ENCODE measurements at regions not wholly inside any gene's neighbourhood (a gene's known extent, or its start where the extent isn't known, plus 50 kb on each side); places are given as distances from the start of the nearest gene placed in this dataset.
"Not testable (repeated sequence)": the region's sequence is repeated elsewhere in the genome, so short reads cannot be mapped to it uniquely, and the experiment has no call there.

- no peak for DNase-seq
These were observed 125.3 kb downstream of the BDH1 start for GRCh38 chr3:197430502-197430901.

- no peak for DNase-seq
These were observed 126.8 kb downstream of the BDH1 start for GRCh38 chr3:197428952-197429351.

GRCh38 chr3:197428117-197428801 is 127.5 kb downstream of the BDH1 start:
- DNase-seq = no peak

GRCh38 chr3:197427021-197427420 is 128.6 kb upstream of the DLG1 start:
- no peak for DNase-seq

- no peak for DNase-seq
These were observed 127.7 kb upstream of the DLG1 start for GRCh38 chr3:197426121-197426566.

GRCh38 chr3:197425485-197426120 is 127.2 kb upstream of the DLG1 start:
- no peak for DNase-seq

- no peak for DNase-seq
These were observed 126.5 kb upstream of the DLG1 start for GRCh38 chr3:197424674-197425484.

- DNase-seq = no peak
These were observed 125.9 kb upstream of the DLG1 start for GRCh38 chr3:197424266-197424665.

GRCh38 chr3:197423376-197423775 is 125.0 kb upstream of the DLG1 start:
- DNase-seq = no peak

GRCh38 chr3:197422506-197422905 is 124.1 kb upstream of the DLG1 start:
- no peak for DNase-seq

GRCh38 chr3:197421021-197421420 is 122.6 kb upstream of the DLG1 start:
- DNase-seq = no peak

- no peak for DNase-seq
These were observed 122.2 kb upstream of the DLG1 start for GRCh38 chr3:197420566-197420965.

GRCh38 chr3:197420115-197420514 is 121.7 kb upstream of the DLG1 start:
- DNase-seq = no peak

GRCh38 chr3:197419696-197420095 is 121.3 kb upstream of the DLG1 start:
- no peak for DNase-seq

GRCh38 chr3:197417911-197418618 is 119.7 kb upstream of the DLG1 start:
- no peak for DNase-seq

GRCh38 chr3:197417441-197417840 is 119.0 kb upstream of the DLG1 start:
- no peak for DNase-seq

GRCh38 chr3:197411899-197412298 is 113.5 kb upstream of the DLG1 start:
- not testable (repeated sequence) for DNase-seq

GRCh38 chr3:197410170-197410569 is 111.8 kb upstream of the DLG1 start:
- DNase-seq = not testable (repeated sequence)

GRCh38 chr3:197408177-197408957 is 110.0 kb upstream of the DLG1 start:
- DNase-seq = no peak

GRCh38 chr3:197407526-197407925 is 109.1 kb upstream of the DLG1 start:
- no peak for DNase-seq

GRCh38 chr3:197407053-197407452 is 108.6 kb upstream of the DLG1 start:
- DNase-seq = no peak

- no peak for DNase-seq
These were observed 107.9 kb upstream of the DLG1 start for GRCh38 chr3:197406266-197406665.

Measured in NCI-H2171 treated with DMSO at 0.1 percent for 48 hours (cell line).